ENCODE measurements at regions not wholly inside any gene's neighbourhood (a gene's known extent, or its start where the extent isn't known, plus 50 kb on each side); places are given as distances from the start of the nearest gene placed in this dataset.

- peaks cover 18% of the 10 kb centered on the region for H3K27me3 Mint-ChIP-seq
- H3K9me3 Mint-ChIP-seq: peaks cover 10% of the 10 kb centered on the region
- peaks cover 13% of the 10 kb centered on the region for H3K4me1 Mint-ChIP-seq (ENCODE audit: low read depth)
- H3K27ac Mint-ChIP-seq: no peak overlapping the region
- intact Hi-C loops (cut with micrococcal nuclease): no loop called here
- H3K4me3 Mint-ChIP-seq: no peak overlapping the region
- H3K36me3 Mint-ChIP-seq (ENCODE audit: low read depth): peaks cover 6% of the 10 kb centered on the region
Observed at GRCh38 chr21:38952890-38953289, 147.2 kb downstream of the ETS2 start.

DNA sequence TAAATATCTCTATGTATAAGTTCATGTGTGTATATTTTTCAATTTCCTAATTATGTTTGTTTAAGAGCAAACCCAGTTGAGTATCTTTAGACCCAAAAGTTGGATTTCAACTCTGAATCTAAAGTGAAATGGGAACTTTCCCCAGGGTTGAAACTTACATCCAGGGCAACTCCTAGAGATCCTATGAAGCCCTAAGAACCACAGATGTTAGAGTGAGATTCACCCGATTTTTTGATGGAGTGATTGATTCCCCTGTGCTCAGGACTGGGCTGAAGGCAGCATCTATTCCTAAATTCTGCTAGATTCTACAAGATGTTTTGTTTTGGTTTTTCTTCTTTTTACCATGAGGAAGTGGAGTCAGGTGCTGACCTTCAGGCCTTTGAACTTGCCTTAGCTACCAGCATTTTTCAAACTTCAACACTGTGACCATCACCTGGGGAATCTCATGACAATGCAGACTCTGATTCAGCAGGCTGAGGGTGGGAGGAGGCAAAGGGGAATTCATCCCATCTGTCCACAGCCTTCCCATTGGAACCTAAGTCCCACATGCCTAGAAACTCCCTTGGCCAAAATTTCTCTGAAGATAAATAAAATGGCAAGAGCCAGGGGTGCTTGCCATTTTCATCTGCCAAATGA, 145.5 kb downstream of the ETS2 start:
- H3K4me1 Mint-ChIP-seq (ENCODE audit: low read depth): peaks cover 5% of the 10 kb centered on the region
- no peak overlapping the region for H3K4me3 Mint-ChIP-seq
- intact Hi-C loops (cut with micrococcal nuclease): no loop called here
- no peak overlapping the region for H3K27ac Mint-ChIP-seq
- H3K36me3 Mint-ChIP-seq (ENCODE audit: low read depth): peaks cover 6% of the 10 kb centered on the region
- H3K27me3 Mint-ChIP-seq: peaks cover 20% of the 10 kb centered on the region
- peaks cover 10% of the 10 kb centered on the region for H3K9me3 Mint-ChIP-seq

DNA sequence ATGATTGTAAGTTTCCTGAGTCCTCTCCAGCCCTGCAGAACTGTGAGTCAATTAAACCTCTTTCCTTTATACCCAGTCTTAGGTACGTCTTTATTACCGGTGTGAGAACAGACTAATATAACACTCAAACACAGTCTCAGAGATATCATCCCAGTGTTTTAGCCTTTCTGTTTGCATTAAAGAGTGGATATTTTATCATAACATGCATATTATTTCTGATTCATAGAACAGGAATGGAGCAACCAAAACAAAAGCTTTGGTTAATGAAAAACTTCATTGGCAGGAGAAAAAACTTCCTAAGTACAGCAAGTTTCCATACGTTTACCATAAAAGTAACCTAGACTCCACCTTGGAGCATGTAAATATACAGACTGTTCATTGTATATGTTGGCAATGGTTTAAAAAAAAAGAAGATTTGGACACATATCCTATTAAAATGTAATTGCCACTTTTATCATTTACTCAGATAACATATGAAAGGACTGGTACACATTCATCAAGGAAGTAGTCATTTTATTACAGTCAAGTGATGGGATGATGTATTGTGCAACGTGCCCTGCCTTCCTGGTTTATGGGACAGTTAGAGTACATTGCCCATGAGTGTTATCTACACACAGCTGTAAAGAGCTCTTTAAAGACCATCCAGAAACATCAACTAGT, 144.8 kb downstream of the ETS2 start:
- H3K27ac Mint-ChIP-seq: no peak overlapping the region
- peaks cover 6% of the 10 kb centered on the region for H3K36me3 Mint-ChIP-seq (ENCODE audit: low read depth)
- H3K9me3 Mint-ChIP-seq: peaks cover 10% of the 10 kb centered on the region
- no peak overlapping the region for H3K4me3 Mint-ChIP-seq
- peaks cover 5% of the 10 kb centered on the region for H3K4me1 Mint-ChIP-seq (ENCODE audit: low read depth)
- intact Hi-C loops (cut with micrococcal nuclease): no loop called here
- peaks cover 17% of the 10 kb centered on the region for H3K27me3 Mint-ChIP-seq

DNA sequence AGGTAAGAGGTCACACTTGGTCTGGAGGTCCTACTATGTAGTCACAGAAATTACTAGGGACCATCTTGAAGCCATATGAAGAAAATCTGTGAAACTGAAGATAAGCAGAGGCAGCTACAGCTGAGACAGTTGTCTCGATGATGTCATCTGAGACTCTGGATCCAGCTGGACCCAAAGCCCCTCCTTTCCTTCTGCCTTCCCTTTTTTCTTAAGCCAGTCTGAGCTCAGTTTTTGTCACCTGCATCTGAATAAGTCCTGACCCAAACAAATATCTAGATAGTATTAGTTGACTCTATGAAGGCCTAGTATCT, 143.3 kb downstream of the ETS2 start:
- Mint-ChIP-seq H3K36me3 (ENCODE audit: low read depth) (peaks cover 6% of the 10 kb centered on the region), H3K4me1 (ENCODE audit: low read depth) (peaks cover 5% of the 10 kb centered on the region), H3K27ac (no peak overlapping the region), H3K27me3 (peaks cover 18% of the 10 kb centered on the region), H3K4me3 (no peak overlapping the region), H3K9me3 (peaks cover 10% of the 10 kb centered on the region)
- intact Hi-C loops (cut with micrococcal nuclease): no loop called here

GRCh38 chr21:38948377-38949069, 142.8 kb downstream of the ETS2 start:
- peaks cover 5% of the 10 kb centered on the region for H3K4me1 Mint-ChIP-seq (ENCODE audit: low read depth)
- H3K36me3 Mint-ChIP-seq (ENCODE audit: low read depth): peaks cover 6% of the 10 kb centered on the region
- peaks cover 16% of the 10 kb centered on the region for H3K27me3 Mint-ChIP-seq
- no peak overlapping the region for H3K27ac Mint-ChIP-seq
- H3K4me3 Mint-ChIP-seq: no peak overlapping the region
- intact Hi-C loops (cut with micrococcal nuclease): no loop called here
- peaks cover 10% of the 10 kb centered on the region for H3K9me3 Mint-ChIP-seq

- H3K27ac Mint-ChIP-seq: no peak overlapping the region
- H3K27me3 Mint-ChIP-seq: peaks cover 12% of the 10 kb centered on the region
- intact Hi-C loops (cut with micrococcal nuclease): no loop called here
- H3K9me3 Mint-ChIP-seq: peaks cover 18% of the 10 kb centered on the region
- H3K36me3 Mint-ChIP-seq (ENCODE audit: low read depth): peaks cover 6% of the 10 kb centered on the region
- peaks cover 5% of the 10 kb centered on the region for H3K4me1 Mint-ChIP-seq (ENCODE audit: low read depth)
- H3K4me3 Mint-ChIP-seq: no peak overlapping the region
Observed at GRCh38 chr21:38945545-38946245, 140.0 kb downstream of the ETS2 start.

DNA sequence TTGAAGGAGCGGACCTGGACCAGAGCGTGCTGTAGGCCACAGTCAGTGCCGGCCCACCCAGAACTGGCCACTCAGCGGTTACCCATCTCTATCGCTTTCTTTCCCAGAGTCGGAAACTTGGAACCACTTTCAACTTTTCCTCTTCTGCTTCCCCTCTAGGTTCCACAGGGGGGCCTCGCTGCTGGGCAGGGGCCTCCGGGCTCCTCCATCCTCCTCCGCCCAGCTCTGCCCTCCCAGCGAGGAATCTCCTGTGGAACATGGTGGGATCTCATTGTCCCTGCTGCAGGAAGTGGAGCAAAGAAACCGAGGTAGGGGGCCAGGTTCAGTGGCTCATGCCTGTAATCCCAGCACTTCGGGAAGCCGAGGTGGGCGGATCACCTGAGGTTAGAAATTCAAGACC, 139.2 kb downstream of the ETS2 start:
- Mint-ChIP-seq H3K4me1 (ENCODE audit: low read depth) (peaks cover 5% of the 10 kb centered on the region), H3K27ac (no peak overlapping the region), H3K9me3 (peaks cover 10% of the 10 kb centered on the region), H3K27me3 (peaks cover 12% of the 10 kb centered on the region), H3K36me3 (ENCODE audit: low read depth) (no peaks in the 10 kb centered on the region), H3K4me3 (no peak overlapping the region)
- intact Hi-C loops (cut with micrococcal nuclease): no loop called here

DNA sequence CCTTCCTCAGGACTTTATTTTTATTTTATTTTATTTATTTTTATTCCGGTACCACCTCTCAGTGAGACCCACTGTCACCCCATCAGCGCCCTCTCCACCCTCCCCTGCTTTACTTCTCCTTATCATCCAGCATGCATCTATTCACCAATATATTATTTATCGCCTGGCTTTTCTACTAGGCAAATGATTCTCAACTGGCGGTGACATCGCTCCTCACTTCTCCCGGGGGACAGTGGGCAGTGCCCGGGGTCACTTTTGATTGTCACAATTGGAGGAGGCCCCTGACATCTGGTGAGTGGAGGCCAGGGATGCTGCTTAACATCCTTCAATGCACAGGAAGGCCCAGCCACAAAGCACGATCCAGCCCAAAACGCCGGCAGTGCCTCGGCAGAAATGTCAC, 138.7 kb downstream of the ETS2 start:
- H3K27ac Mint-ChIP-seq: no peak overlapping the region
- no peaks in the 10 kb centered on the region for H3K36me3 Mint-ChIP-seq (ENCODE audit: low read depth)
- H3K4me1 Mint-ChIP-seq (ENCODE audit: low read depth): peaks cover 5% of the 10 kb centered on the region
- peaks cover 12% of the 10 kb centered on the region for H3K27me3 Mint-ChIP-seq
- H3K9me3 Mint-ChIP-seq: peaks cover 8% of the 10 kb centered on the region
- H3K4me3 Mint-ChIP-seq: no peak overlapping the region
- intact Hi-C loops (cut with micrococcal nuclease): no loop called here

DNA sequence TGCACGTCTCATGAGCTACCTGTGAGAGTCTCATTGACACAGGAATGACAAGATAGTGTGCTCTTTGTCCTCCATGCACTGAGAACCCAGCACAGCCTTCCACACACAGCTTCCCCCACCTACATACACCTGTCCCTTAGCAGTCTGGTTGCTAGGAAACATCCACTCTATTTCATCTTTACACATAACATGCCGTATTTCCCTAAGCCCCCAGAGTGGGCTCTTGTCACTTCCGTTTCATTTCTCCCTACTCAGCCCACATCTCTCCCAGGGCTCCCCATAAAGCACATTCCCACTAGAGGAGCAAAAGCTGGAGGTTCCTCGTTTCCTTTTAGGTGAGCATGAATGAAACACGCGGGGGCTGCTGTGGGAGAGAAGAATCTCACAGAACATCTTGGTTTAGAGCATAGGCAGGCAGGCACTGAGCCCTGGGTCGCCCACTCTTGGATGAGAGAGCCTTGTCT, 137.1 kb downstream of the ETS2 start:
- Mint-ChIP-seq H3K4me3 (no peak overlapping the region), H3K27me3 (peaks cover 20% of the 10 kb centered on the region), H3K9me3 (peaks cover 8% of the 10 kb centered on the region), H3K36me3 (ENCODE audit: low read depth) (no peaks in the 10 kb centered on the region), H3K4me1 (ENCODE audit: low read depth) (peaks cover 11% of the 10 kb centered on the region), H3K27ac (no peak overlapping the region)
- intact Hi-C loops (cut with micrococcal nuclease): no loop called here

- Mint-ChIP-seq H3K9me3 (peaks cover 8% of the 10 kb centered on the region), H3K4me3 (no peak overlapping the region), H3K4me1 (ENCODE audit: low read depth) (peaks cover 14% of the 10 kb centered on the region), H3K27me3 (peaks cover 35% of the 10 kb centered on the region), H3K27ac (no peak overlapping the region), H3K36me3 (ENCODE audit: low read depth) (no peaks in the 10 kb centered on the region)
- intact Hi-C loops (cut with micrococcal nuclease): no loop called here
Observed at GRCh38 chr21:38938769-38939168, 133.0 kb downstream of the ETS2 start.

GRCh38 chr21:38938343-38938742, 132.6 kb downstream of the ETS2 start:
- H3K36me3 Mint-ChIP-seq (ENCODE audit: low read depth): no peaks in the 10 kb centered on the region
- H3K27me3 Mint-ChIP-seq: peaks cover 38% of the 10 kb centered on the region
- H3K4me3 Mint-ChIP-seq: no peak overlapping the region
- peaks cover 18% of the 10 kb centered on the region for H3K4me1 Mint-ChIP-seq (ENCODE audit: low read depth)
- H3K9me3 Mint-ChIP-seq: peaks cover 8% of the 10 kb centered on the region
- intact Hi-C loops (cut with micrococcal nuclease): no loop called here
- H3K27ac Mint-ChIP-seq: no peak overlapping the region

DNA sequence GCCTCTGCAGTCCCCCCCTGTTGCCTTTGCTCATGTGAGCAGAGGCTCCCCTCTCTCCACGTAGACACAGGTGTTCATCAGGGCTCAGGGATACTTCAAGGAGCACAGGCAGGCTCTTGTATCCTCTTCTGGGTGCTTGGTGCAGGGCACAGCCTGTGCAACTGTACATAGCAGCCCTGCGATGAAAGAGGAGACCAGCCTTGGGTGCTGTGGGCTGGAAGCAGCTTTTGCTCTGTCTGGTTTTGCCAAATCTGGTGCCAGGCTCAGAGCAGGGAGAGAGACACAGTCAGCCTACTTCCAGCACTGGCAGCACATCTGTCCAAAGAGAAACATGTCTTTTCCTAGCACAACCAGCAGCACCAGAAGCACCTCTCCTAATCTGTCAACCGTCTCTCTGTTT, 132.1 kb downstream of the ETS2 start:
- intact Hi-C loops (cut with micrococcal nuclease): no loop called here
- H3K27me3 Mint-ChIP-seq: peaks cover 39% of the 10 kb centered on the region
- no peaks in the 10 kb centered on the region for H3K36me3 Mint-ChIP-seq (ENCODE audit: low read depth)
- H3K9me3 Mint-ChIP-seq: peaks cover 8% of the 10 kb centered on the region
- no peak overlapping the region for H3K27ac Mint-ChIP-seq
- H3K4me3 Mint-ChIP-seq: no peak overlapping the region
- H3K4me1 Mint-ChIP-seq (ENCODE audit: low read depth): peaks cover 20% of the 10 kb centered on the region

GRCh38 chr21:38937286-38937790, 131.6 kb downstream of the ETS2 start:
- intact Hi-C loops (cut with micrococcal nuclease): no loop called here
- Mint-ChIP-seq H3K9me3 (peaks cover 8% of the 10 kb centered on the region), H3K4me3 (no peak overlapping the region), H3K27ac (no peak overlapping the region), H3K4me1 (ENCODE audit: low read depth) (peaks cover 23% of the 10 kb centered on the region), H3K27me3 (peaks cover 40% of the 10 kb centered on the region), H3K36me3 (ENCODE audit: low read depth) (no peaks in the 10 kb centered on the region)

DNA sequence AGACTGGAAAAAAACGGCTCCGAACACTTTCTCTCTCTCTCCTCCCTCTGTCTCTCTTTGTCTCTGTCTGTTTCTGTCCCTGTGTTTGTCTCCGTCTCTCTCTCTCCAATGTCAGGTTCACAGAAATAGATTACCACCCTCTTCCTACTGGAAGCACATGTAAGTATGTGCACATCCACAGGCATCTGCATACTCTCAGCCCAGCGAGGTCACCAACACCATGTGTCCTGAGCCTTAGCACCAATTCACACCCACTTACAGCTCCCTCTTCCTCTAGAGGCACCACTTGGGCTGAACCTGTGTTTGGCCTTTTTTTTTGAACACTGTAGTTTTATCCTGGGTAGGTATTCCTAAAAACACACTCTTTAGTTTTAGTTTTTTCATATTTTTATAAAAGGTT, 130.5 kb downstream of the ETS2 start:
- H3K36me3 Mint-ChIP-seq (ENCODE audit: low read depth): no peaks in the 10 kb centered on the region
- no peak overlapping the region for H3K27ac Mint-ChIP-seq
- peaks cover 1% of the 10 kb centered on the region for H3K9me3 Mint-ChIP-seq
- intact Hi-C loops (cut with micrococcal nuclease): no loop called here
- peaks cover 35% of the 10 kb centered on the region for H3K27me3 Mint-ChIP-seq
- H3K4me3 Mint-ChIP-seq: no peak overlapping the region
- H3K4me1 Mint-ChIP-seq (ENCODE audit: low read depth): peaks cover 33% of the 10 kb centered on the region
